CD8-positive, alpha-beta memory T cell (primary cell): ENCODE measurements at regions not wholly inside any gene's neighbourhood (a gene's known extent, or its start where the extent isn't known, plus 50 kb on each side); places are given as distances from the start of the nearest gene placed in this dataset.

Source experiments
- CTCF ChIA-PET: fragments of 350-600 bp; sonication (Branson Sonifier 250); formaldehyde crosslinking; loops from one replicate; lab custom pipeline; 2021; ENCODE audit warnings: antibody characterized with exemption; lab: Charles Lee
- POLR2A ChIA-PET: fragments of 350-600 bp; sonication (Branson Sonifier 250); formaldehyde crosslinking; loops from one replicate; lab custom pipeline; 2021; ENCODE audit warnings: antibody characterized with exemption; lab: Charles Lee
- DNase-seq, 5 donors: peaks; one replicate each; pipeline versions ENCODE4 v3.0.0 to v3.0.0-alpha.2; 2020 to 2022; ENCODE audit warnings: mixed read lengths in 1 of 5
- H3K27ac ChIP-seq: one replicate; pipeline ENCODE4 v1.7.0; 2013; ENCODE audit warnings: low read depth, mild to moderate bottlenecking, low read length, moderate library complexity
- H3K27me3 ChIP-seq: 2 replicates; pipeline ENCODE4 v1.7.0; 2013; ENCODE audit warnings: low read length, mild to moderate bottlenecking; ENCODE audit not compliant: insufficient read depth, poor library complexity, severe bottlenecking
- H3K36me3 ChIP-seq: 2 replicates; pipeline ENCODE4 v1.7.0; 2013; ENCODE audit warnings: mild to moderate bottlenecking, low read length, moderate library complexity; ENCODE audit not compliant: insufficient read depth
- H3K4me1 ChIP-seq: 2 replicates; pipeline ENCODE4 v1.7.0; 2013; ENCODE audit warnings: mild to moderate bottlenecking, low read length, moderate library complexity; ENCODE audit not compliant: insufficient read depth
- H3K4me3 ChIP-seq: 2 replicates; pipeline ENCODE4 v1.7.0; 2013; ENCODE audit warnings: mild to moderate bottlenecking, low read length
- H3K9me3 ChIP-seq: 2 replicates; pipeline ENCODE4 v1.7.0; 2013; ENCODE audit warnings: mild to moderate bottlenecking, low read length
- H3K27ac Mint-ChIP-seq, 8 donors: one replicate each; pipeline ENCODE4 v1.8.0; 2020 to 2021; ENCODE audit warnings: mixed read lengths in 8 of 8, mild to moderate bottlenecking in 6 of 8, inconsistent platforms in 3 of 8, moderate library complexity in 3 of 8
- H3K27me3 Mint-ChIP-seq, 2 donors: one replicate each; pipeline ENCODE4 v1.8.0; 2020 to 2021; ENCODE audit warnings: mixed read lengths in 2 of 2, mild to moderate bottlenecking in 1 of 2, moderate library complexity in 1 of 2
- H3K36me3 Mint-ChIP-seq, 3 donors: one replicate each; pipeline ENCODE4 v1.8.0; 2020 to 2021; ENCODE audit warnings: mixed read lengths in 3 of 3, inconsistent platforms in 1 of 3, mild to moderate bottlenecking in 1 of 3
- H3K4me1 Mint-ChIP-seq, 3 donors: one replicate each; pipeline ENCODE4 v1.8.0; 2020 to 2021; ENCODE audit warnings: mixed read lengths in 3 of 3, inconsistent platforms in 1 of 3, mild to moderate bottlenecking in 1 of 3
- H3K4me3 Mint-ChIP-seq, 7 donors: one replicate each; pipeline ENCODE4 v1.8.0; 2020 to 2021; ENCODE audit warnings: mixed read lengths in 7 of 7, mild to moderate bottlenecking in 6 of 7, moderate library complexity in 4 of 7, inconsistent platforms in 2 of 7
- H3K9me3 Mint-ChIP-seq, 5 donors: one replicate each; pipeline ENCODE4 v1.8.0; 2020 to 2022; ENCODE audit warnings: mixed read lengths in 5 of 5, mild to moderate bottlenecking in 3 of 5, moderate library complexity in 2 of 5, inconsistent platforms in 1 of 5

DNA sequence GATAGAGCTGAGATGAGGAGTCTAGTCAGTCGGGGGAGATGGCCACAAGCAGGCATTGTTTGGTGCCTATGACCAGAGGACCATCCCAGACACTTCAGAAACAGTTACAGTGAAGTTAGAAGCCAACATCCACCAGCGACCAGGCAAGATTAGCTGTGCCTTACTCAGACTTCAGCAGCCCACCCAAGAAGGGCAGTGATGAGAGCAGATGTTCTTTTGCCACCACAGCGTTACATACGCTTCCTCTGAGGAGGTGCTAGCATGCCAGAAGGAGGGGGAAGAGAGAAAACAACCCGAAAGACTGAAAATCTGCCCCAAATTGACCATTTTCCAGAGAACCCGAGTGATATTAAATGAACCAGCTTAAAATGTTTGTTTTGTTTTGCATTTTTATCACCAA, 186.8 kb downstream of the PRL start:
- Histone ChIP-seq H3K4me3 (no peak overlapping the region), H3K36me3 (no peaks in the 10 kb centered on the region), H3K4me1 (no peaks in the 10 kb centered on the region), H3K27me3 (no peaks in the 10 kb centered on the region), H3K27ac (no peak overlapping the region), H3K9me3 (no peaks in the 10 kb centered on the region)
- CTCF ChIA-PET = no interaction called here
- no peak overlapping the region for H3K27ac Mint-ChIP-seq
- H3K36me3 Mint-ChIP-seq = no peaks in the 10 kb centered on the region
- H3K27me3 Mint-ChIP-seq = no peaks in the 10 kb centered on the region
- DNase-seq = no peak
- H3K4me1 Mint-ChIP-seq = no peaks in the 10 kb centered on the region
- POLR2A ChIA-PET = no interaction called here
- H3K9me3 Mint-ChIP-seq = peaks cover 0 to 5% (median 0%) of the 10 kb centered on the region in 5 donors
- no peak overlapping the region for H3K4me3 Mint-ChIP-seq

DNA sequence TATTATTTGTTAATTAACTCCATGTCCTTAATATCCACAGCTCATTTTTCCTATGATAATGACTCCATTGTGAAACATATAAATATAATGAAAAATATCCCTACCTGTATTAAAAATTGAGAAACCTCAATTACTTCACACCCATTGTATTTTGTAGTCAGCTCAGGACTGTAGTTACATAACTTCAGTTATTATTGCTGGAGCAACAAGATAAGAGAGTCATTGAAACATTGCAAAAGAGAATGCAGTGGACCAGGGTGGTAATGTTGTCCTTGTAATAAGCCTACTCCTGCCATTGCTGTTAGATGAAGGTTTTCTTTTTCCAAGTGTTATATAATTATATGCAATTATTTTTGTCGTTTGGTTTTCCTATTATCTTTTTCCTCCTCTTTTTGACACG, 184.4 kb downstream of the PRL start:
- no peak for DNase-seq
- H3K9me3 ChIP-seq = no peaks in the 10 kb centered on the region
- H3K4me3 ChIP-seq = no peak overlapping the region
- ChIA-PET POLR2A (no interaction called here), CTCF (no interaction called here)
- H3K27ac ChIP-seq = no peak overlapping the region
- Mint-ChIP-seq H3K27ac (no peak overlapping the region), H3K27me3 (no peaks in the 10 kb centered on the region), H3K9me3 (peaks cover 0 to 5% (median 0%) of the 10 kb centered on the region in 5 donors), H3K4me1 (no peaks in the 10 kb centered on the region), H3K4me3 (no peak overlapping the region), H3K36me3 (no peaks in the 10 kb centered on the region)
- no peaks in the 10 kb centered on the region for H3K4me1 ChIP-seq
- H3K36me3 ChIP-seq = no peaks in the 10 kb centered on the region
- no peaks in the 10 kb centered on the region for H3K27me3 ChIP-seq

DNA sequence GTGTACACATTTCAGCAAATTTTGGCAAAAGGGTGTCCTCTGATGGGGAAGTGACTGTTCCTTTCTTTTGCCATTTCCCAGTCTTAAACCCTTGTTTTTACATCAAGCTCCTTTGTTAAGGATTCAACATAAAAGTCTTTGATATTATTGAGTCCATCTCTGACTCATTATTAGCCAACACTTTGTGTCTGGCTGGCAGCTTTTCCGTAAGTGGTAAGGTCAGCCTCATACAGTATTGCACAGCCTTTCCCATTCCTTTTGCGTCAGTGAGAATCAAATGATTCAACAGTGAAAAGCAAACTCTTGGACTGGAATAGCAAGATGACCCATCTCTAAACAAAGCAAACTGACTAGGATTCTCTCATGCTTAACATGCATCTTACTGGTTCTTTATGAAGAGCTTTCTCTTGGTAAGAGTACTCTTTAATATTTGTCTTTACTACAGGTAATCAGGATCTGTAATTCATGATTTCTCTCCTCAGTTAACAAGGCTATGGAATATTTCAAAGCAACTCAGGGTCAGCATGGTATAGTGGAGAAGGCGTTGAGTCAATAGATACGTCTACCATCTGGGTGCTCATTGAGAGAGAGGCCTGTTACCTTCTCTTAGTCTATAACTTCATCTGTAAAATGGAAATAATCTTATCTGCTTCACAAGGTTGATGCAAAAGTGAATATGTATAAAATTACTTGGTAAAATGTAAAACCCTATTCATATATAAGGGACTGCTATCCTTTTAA, 183.6 kb downstream of the PRL start:
- no peaks in the 10 kb centered on the region for H3K4me1 Mint-ChIP-seq
- no peaks in the 10 kb centered on the region for H3K27me3 Mint-ChIP-seq
- no peak overlapping the region for H3K4me3 Mint-ChIP-seq
- ChIA-PET CTCF (no interaction called here), POLR2A (no interaction called here)
- Histone ChIP-seq H3K27ac (no peak overlapping the region), H3K9me3 (no peaks in the 10 kb centered on the region), H3K36me3 (no peaks in the 10 kb centered on the region), H3K27me3 (no peaks in the 10 kb centered on the region), H3K4me3 (no peak overlapping the region), H3K4me1 (no peaks in the 10 kb centered on the region)
- no peaks in the 10 kb centered on the region for H3K36me3 Mint-ChIP-seq
- H3K27ac Mint-ChIP-seq = no peak overlapping the region
- no peak for DNase-seq
- peaks cover 0 to 5% (median 0%) of the 10 kb centered on the region in 5 donors for H3K9me3 Mint-ChIP-seq

DNA sequence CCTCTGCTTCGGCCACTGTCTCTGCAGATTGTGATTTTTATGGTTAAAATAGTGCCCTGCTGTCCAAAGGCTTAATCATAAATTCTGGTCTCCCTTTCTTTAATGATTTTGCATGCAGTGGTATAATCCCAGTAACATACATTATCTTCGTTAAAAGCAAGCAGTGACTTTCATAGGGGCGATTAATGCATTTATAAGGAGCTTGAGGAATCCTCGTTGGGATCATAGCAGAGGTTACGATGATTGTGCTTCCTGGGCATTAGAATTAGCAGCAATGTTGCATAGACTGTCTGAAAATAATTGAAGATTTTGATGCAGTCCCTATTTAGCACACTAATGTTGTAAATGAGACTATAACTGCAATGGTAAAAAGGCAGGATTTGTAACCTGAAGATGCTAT, 181.3 kb downstream of the PRL start:
- Mint-ChIP-seq H3K4me3 (no peak overlapping the region), H3K27ac (no peak overlapping the region), H3K27me3 (no peaks in the 10 kb centered on the region), H3K9me3 (peaks cover 0 to 3% (median 0%) of the 10 kb centered on the region in 5 donors), H3K4me1 (no peaks in the 10 kb centered on the region), H3K36me3 (no peaks in the 10 kb centered on the region)
- Histone ChIP-seq H3K27me3 (no peaks in the 10 kb centered on the region), H3K4me3 (no peak overlapping the region), H3K4me1 (no peaks in the 10 kb centered on the region), H3K27ac (no peak overlapping the region), H3K9me3 (no peaks in the 10 kb centered on the region), H3K36me3 (no peaks in the 10 kb centered on the region)
- CTCF ChIA-PET = no interaction called here
- DNase-seq = no peak
- POLR2A ChIA-PET = no interaction called here

DNA sequence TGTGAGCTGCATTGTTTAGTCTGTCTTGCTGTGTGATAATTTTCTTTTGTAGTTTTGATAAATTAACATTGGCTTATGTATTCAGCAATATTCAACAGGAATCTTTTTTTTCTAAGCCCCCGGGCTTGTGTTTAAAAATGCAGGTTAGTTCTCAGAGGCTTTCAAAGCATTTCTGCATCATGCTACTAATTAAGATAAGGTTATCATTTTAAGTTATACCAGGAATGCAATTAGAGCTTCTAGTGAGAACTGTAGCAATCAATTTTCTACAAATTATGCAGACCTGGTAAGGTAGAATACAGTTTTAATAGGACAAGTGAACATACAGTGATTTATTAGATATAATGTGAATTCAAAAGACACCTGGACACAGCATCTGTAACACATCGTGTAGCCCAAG, 179.2 kb downstream of the PRL start:
- H3K9me3 Mint-ChIP-seq = peaks cover 0 to 5% (median 0%) of the 10 kb centered on the region in 5 donors
- Histone ChIP-seq H3K9me3 (no peaks in the 10 kb centered on the region), H3K36me3 (no peaks in the 10 kb centered on the region), H3K4me3 (no peak overlapping the region), H3K27me3 (no peaks in the 10 kb centered on the region), H3K4me1 (no peaks in the 10 kb centered on the region), H3K27ac (no peak overlapping the region)
- POLR2A ChIA-PET = no interaction called here
- H3K27ac Mint-ChIP-seq = no peak overlapping the region
- no peaks in the 10 kb centered on the region for H3K4me1 Mint-ChIP-seq
- DNase-seq = no peak
- no peak overlapping the region for H3K4me3 Mint-ChIP-seq
- H3K27me3 Mint-ChIP-seq = no peaks in the 10 kb centered on the region
- no peaks in the 10 kb centered on the region for H3K36me3 Mint-ChIP-seq
- CTCF ChIA-PET = no interaction called here

DNA sequence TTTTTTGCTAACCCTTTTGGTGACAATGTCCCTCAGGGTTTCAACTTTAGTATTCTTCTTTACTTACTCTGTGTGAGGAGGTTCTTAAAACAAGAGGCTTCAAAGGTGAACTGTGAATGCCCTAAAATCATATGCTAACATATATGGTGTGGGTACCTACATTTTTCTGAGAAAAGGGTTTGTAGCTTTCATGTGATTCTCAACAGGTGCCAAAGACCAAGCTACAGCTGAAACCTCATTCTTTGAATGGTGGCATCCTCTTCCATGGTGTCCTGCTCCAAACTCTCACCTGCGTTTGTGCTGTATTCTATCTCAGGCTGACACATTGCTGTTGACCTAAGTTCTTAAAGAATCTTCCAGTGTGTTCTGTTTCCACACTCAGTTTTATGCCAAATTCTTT, 177.3 kb downstream of the PRL start:
- Histone ChIP-seq H3K36me3 (no peaks in the 10 kb centered on the region), H3K9me3 (no peaks in the 10 kb centered on the region), H3K4me1 (no peaks in the 10 kb centered on the region), H3K27ac (no peak overlapping the region), H3K27me3 (no peaks in the 10 kb centered on the region), H3K4me3 (no peak overlapping the region)
- CTCF ChIA-PET = no interaction called here
- no peak overlapping the region for H3K27ac Mint-ChIP-seq
- no peaks in the 10 kb centered on the region for H3K36me3 Mint-ChIP-seq
- H3K4me3 Mint-ChIP-seq = no peak overlapping the region
- POLR2A ChIA-PET = no interaction called here
- DNase-seq = no peak
- no peaks in the 10 kb centered on the region for H3K27me3 Mint-ChIP-seq
- peaks cover 0 to 5% (median 0%) of the 10 kb centered on the region in 5 donors for H3K9me3 Mint-ChIP-seq
- H3K4me1 Mint-ChIP-seq = no peaks in the 10 kb centered on the region

DNA sequence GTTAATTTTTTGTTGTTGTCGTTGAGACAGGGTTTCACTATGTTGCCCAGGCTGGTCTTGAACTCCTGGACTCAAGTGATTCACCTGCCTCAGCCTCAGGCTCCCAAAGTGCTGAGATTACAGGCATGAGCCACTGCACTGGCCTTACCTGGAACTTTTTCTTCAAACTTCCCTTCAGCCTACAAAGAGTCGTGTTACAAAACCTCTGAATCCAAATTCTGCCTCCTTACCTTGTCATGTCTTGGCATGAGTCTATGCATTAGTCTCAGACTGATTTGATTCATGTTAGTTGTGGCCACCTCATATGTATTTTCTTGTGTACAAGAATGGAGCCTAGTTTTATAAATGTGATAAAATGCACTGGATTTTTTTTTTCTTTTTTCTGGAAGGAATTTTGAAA, 172.1 kb downstream of the PRL start:
- Histone ChIP-seq H3K27me3 (no peaks in the 10 kb centered on the region), H3K4me1 (no peaks in the 10 kb centered on the region), H3K4me3 (no peak overlapping the region), H3K27ac (no peak overlapping the region), H3K9me3 (no peaks in the 10 kb centered on the region), H3K36me3 (no peaks in the 10 kb centered on the region)
- Mint-ChIP-seq H3K36me3 (no peaks in the 10 kb centered on the region), H3K27ac (no peak overlapping the region), H3K4me3 (no peak overlapping the region), H3K27me3 (no peaks in the 10 kb centered on the region), H3K9me3 (peaks cover 0 to 14% (median 3%) of the 10 kb centered on the region in 5 donors), H3K4me1 (no peaks in the 10 kb centered on the region)
- ChIA-PET POLR2A (no interaction called here), CTCF (no interaction called here)
- no peak for DNase-seq

DNA sequence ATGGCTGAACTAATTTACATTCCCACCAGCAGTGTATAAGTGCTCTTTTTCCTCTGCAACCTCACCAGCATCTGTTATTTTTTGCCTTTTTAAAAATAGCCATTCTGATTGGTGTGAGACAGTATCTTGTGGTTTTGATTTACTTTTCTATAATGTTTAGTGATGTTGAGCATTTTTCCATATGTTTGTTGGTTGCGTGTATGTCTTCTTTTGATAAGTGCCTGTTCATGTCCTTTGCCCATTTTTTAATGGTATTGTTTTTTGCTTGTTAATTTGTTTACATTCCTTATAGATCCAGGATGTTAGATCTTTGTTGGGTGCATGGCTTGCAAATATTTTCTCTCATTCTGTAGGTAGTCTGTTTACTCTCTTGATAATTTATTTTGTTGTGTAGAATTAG, 169.9 kb downstream of the PRL start:
- H3K4me1 ChIP-seq = no peaks in the 10 kb centered on the region
- Mint-ChIP-seq H3K27ac (no peak overlapping the region), H3K9me3 (peaks cover 0 to 18% (median 2%) of the 10 kb centered on the region in 5 donors), H3K4me3 (no peak overlapping the region), H3K27me3 (no peaks in the 10 kb centered on the region), H3K36me3 (no peaks in the 10 kb centered on the region), H3K4me1 (no peaks in the 10 kb centered on the region)
- H3K9me3 ChIP-seq = no peaks in the 10 kb centered on the region
- H3K27me3 ChIP-seq = no peaks in the 10 kb centered on the region
- H3K27ac ChIP-seq = no peak overlapping the region
- H3K4me3 ChIP-seq = no peak overlapping the region
- POLR2A ChIA-PET = no interaction called here
- no peak for DNase-seq
- no peaks in the 10 kb centered on the region for H3K36me3 ChIP-seq
- CTCF ChIA-PET = no interaction called here
